ENCODE measurements at regions not wholly inside any gene's neighbourhood (a gene's known extent, or its start where the extent isn't known, plus 50 kb on each side); places are given as distances from the start of the nearest gene placed in this dataset.

- no peak for TF ChIP-seq POLR2AphosphoS5 (IDR thresholded peaks at IDR 0.05; ENCODE audit: insufficient read depth in 1 of 2, low read depth in 1 of 2)
- TF ChIP-seq CTCF (IDR thresholded peaks at IDR 0.05) = no peak
These were observed 237.7 kb downstream of the SEC16B start for GRCh38 chr1:177732178-177732577.
